ENCODE measurements at regions not wholly inside any gene's neighbourhood (a gene's known extent, or its start where the extent isn't known, plus 50 kb on each side); places are given as distances from the start of the nearest gene placed in this dataset.

DNA sequence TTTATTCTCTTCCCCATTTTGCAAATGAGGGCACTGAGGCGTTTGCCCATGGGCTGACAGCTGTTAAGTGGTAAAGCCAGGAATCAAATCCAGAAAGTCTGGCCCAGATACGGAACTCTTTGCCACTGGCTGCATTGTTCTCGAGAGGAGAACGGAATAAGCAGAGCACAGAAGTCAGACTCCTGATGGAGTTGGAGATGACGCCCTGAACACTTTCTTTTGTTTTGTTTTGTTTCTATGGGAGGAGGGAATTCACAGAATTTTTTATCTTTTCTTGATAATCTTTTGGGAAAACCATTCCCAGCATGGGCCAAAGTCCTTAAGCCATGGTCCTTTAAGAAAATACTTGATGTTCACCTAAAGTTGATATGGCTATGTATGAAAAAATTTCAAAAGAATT lies 322.2 kb downstream of the RDH14 start:
- Histone ChIP-seq H3K27me3 (ENCODE audit: control insufficient read depth in 2 of 2, insufficient read depth in 2 of 2, low read length in 2 of 2) (peaks cover 0 to 2% of the 10 kb centered on the region in 2 experiments), H3K36me3 (ENCODE audit: control insufficient read depth in 2 of 2, extremely low read depth in 1 of 2, insufficient read depth in 2 of 2, low read length in 2 of 2) (no peaks in the 10 kb centered on the region), H3K9ac (replicated peaks; ENCODE audit: extremely low read depth, insufficient read depth, low read length) (no peak overlapping the region), H3K27ac (ENCODE audit: insufficient read depth, low read depth, low read length) (no peak overlapping the region), H3K9me3 (replicated peaks; ENCODE audit: control insufficient read depth, insufficient read depth, low read length) (no peaks in the 10 kb centered on the region), H3K4me1 (ENCODE audit: control insufficient read depth, extremely low read depth, insufficient read depth, low read length) (no peaks in the 10 kb centered on the region), H3K4me3 (replicated peaks in 1 of 3; ENCODE audit: insufficient read depth in 1 of 3, low read depth in 1 of 3, low read length in 3 of 3) (no peak overlapping the region), H4K20me1 (replicated peaks; ENCODE audit: control insufficient read depth, extremely low read depth, insufficient read depth, low read length) (no peaks in the 10 kb centered on the region), H3K4me2 (ENCODE audit: insufficient read depth, low read length) (no peak overlapping the region), H2AFZ (ENCODE audit: low read depth, low read length) (no peak overlapping the region), H3K79me2 (ENCODE audit: control insufficient read depth, insufficient read depth, low read length) (no peaks in the 10 kb centered on the region), H3K9me1 (replicated peaks; ENCODE audit: control insufficient read depth, extremely low read depth, insufficient read depth, low read length) (no peaks in the 10 kb centered on the region)
- TF ChIP-seq FOS (IDR thresholded peaks at IDR 0.05; ENCODE audit: borderline replicate concordance, insufficient read depth, low read length) = no peak
- TF ChIP-seq, protein P1, sequence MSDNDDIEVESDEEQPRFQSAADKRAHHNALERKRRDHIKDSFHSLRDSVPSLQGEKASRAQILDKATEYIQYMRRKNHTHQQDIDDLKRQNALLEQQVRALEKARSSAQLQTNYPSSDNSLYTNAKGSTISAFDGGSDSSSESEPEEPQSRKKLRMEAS (IDR thresholded peaks at IDR 0.05; ENCODE audit: insufficient read depth, insufficient read length) = no peak
- no peak for TF ChIP-seq MYC (IDR thresholded peaks at IDR 0.05; ENCODE audit: low read depth, low read length)
- TF ChIP-seq GATA2 (IDR thresholded peaks at IDR 0.05; ENCODE audit: insufficient read depth, insufficient read length, low read depth, low read length) = no peak
- no peak for TF ChIP-seq EZH2 (IDR thresholded peaks at IDR 0.05; ENCODE audit: borderline replicate concordance, low read depth, low read length, severe bottlenecking)
- no peak for TF ChIP-seq JUN (IDR thresholded peaks at IDR 0.05; ENCODE audit: borderline replicate concordance, insufficient read depth, insufficient read length, low read depth)
- TF ChIP-seq CTCF (IDR thresholded peaks at IDR 0.05; ENCODE audit: extremely low read depth in 1 of 2, insufficient read depth in 1 of 2, low read depth in 1 of 2, low read length in 2 of 2) = no peak
- no peak for TF ChIP-seq POLR2A (IDR thresholded peaks at IDR 0.05; ENCODE audit: low read depth, low read length)
- ChIA-PET POLR2A (no interaction called here), CTCF (interaction anchor here (1.2 to 1.5 kb wide), 2 partner anchors 9 to 88 kb away, joined by 3 to 4 read pairs; no protein-coding TSS in a partner anchor)
- FAIRE-seq = no peak
- no TSS peak for BruUV-seq (replicated peaks)
- DNase-seq (ENCODE audit: low read depth, low spot score) = no peak
- dilution Hi-C loops (cut with MboI; ENCODE audit: extremely low pct_ligation_motif_present, low sequenced_read_pairs) (no loop called here), intact Hi-C loops (cut with micrococcal nuclease) (no loop called here)

All from endothelial cell of umbilical vein (primary cell).